Stimulated activated CD8-positive, alpha-beta memory T cell treated with anti-CD3 and anti-CD28 coated beads, Interleukin-7, amount 100 ng/mL, for 24 hours (primary cell): ENCODE measurements at regions not wholly inside any gene's neighbourhood (a gene's known extent, or its start where the extent isn't known, plus 50 kb on each side); places are given as distances from the start of the nearest gene placed in this dataset.

Source experiments
- DNase-seq: peaks from one replicate; pipeline ENCODE4 v3.0.0-alpha.2; 2020; ENCODE audit warnings: low read depth

GRCh38 chr12:126198516-126198915, 1133.3 kb downstream of the AACS start:
- DNase-seq = no peak

GRCh38 chr12:126198966-126199692, 1133.9 kb downstream of the AACS start:
- DNase-seq = no peak

- no peak for DNase-seq
Measured at GRCh38 chr12:126201981-126202537, 1136.8 kb downstream of the AACS start.

- DNase-seq = no peak
Measured at GRCh38 chr12:126204326-126204725, 1139.1 kb downstream of the AACS start.

GRCh38 chr12:126210026-126210425, 1144.8 kb downstream of the AACS start:
- DNase-seq = no peak

- no peak for DNase-seq
Measured at GRCh38 chr12:126210448-126210847, 1145.2 kb downstream of the AACS start.

- DNase-seq = no peak
Measured at GRCh38 chr12:126212824-126213223, 1147.6 kb downstream of the AACS start.

- no peak for DNase-seq
Measured at GRCh38 chr12:126218697-126219096, 1153.5 kb downstream of the AACS start.

- no peak for DNase-seq
Measured at GRCh38 chr12:126219139-126219538, 1153.9 kb downstream of the AACS start.

- no peak for DNase-seq
Measured at GRCh38 chr12:126219654-126220279, 1154.5 kb downstream of the AACS start.

GRCh38 chr12:126224032-126224431, 1158.8 kb downstream of the AACS start:
- no peak for DNase-seq

GRCh38 chr12:126228936-126229335, 1163.7 kb downstream of the AACS start:
- DNase-seq = no peak

- no peak for DNase-seq
Measured at GRCh38 chr12:126232711-126233110, 1167.5 kb downstream of the AACS start.

GRCh38 chr12:126233625-126234024, 1168.4 kb downstream of the AACS start:
- DNase-seq = no peak

- no peak for DNase-seq
Measured at GRCh38 chr12:126243814-126244440, 1178.7 kb downstream of the AACS start.

GRCh38 chr12:126247936-126248335, 1182.7 kb downstream of the AACS start:
- no peak for DNase-seq

GRCh38 chr12:126248871-126249403, 1183.7 kb downstream of the AACS start:
- DNase-seq = no peak

- no peak for DNase-seq
Measured at GRCh38 chr12:126258190-126258589, 1193.0 kb downstream of the AACS start.

- DNase-seq = no peak
Measured at GRCh38 chr12:126262829-126263228, 1197.6 kb downstream of the AACS start.

GRCh38 chr12:126268222-126268621, 1203.0 kb downstream of the AACS start:
- no peak for DNase-seq

- no peak for DNase-seq
Measured at GRCh38 chr12:126271159-126271558, 1205.9 kb downstream of the AACS start.

GRCh38 chr12:126282691-126283090, 1217.5 kb downstream of the AACS start:
- DNase-seq = no peak

GRCh38 chr12:126286203-126286602, 1221.0 kb downstream of the AACS start:
- DNase-seq = no peak
